Liver (tissue), 8 donors: ENCODE measurements at regions not wholly inside any gene's neighbourhood (a gene's known extent, or its start where the extent isn't known, plus 50 kb on each side); places are given as distances from the start of the nearest gene placed in this dataset.

Experiments
- DNase-seq: peaks from one replicate; pipeline ENCODE4 v3.0.0-alpha.2; 2017; ENCODE audit warnings: low spot score
- H3K27ac ChIP-seq, 2 donors: one replicate each; pipeline ENCODE4 v1.7.0; 2013; ENCODE audit warnings: inconsistent platforms in 2 of 2, low read length in 2 of 2, control low read depth in 1 of 2, low read depth in 1 of 2, mild to moderate bottlenecking in 1 of 2
- H3K27me3 ChIP-seq, 4 donors: one replicate each; pipeline versions ENCODE4 v1.6.1 to v1.7.0; 2013; ENCODE audit warnings: low read length in 3 of 4, inconsistent platforms in 1 of 4, mild to moderate bottlenecking in 1 of 4, moderate library complexity in 1 of 4; ENCODE audit not compliant: control insufficient read depth in 4 of 4, insufficient read depth in 4 of 4
- H3K36me3 ChIP-seq, 4 donors: one replicate each; pipeline versions ENCODE4 v1.6.1 to v1.7.0; 2013; ENCODE audit warnings: low read length in 3 of 4, mild to moderate bottlenecking in 3 of 4, low read depth in 1 of 4, moderate library complexity in 1 of 4; ENCODE audit not compliant: control insufficient read depth in 4 of 4, insufficient read depth in 3 of 4
- H3K4me1 ChIP-seq, 4 donors: one replicate each; pipeline versions ENCODE4 v1.6.1 to v1.7.0; 2013; ENCODE audit warnings: low read length in 3 of 4, mild to moderate bottlenecking in 3 of 4, moderate library complexity in 1 of 4; ENCODE audit not compliant: control insufficient read depth in 4 of 4, insufficient read depth in 4 of 4
- H3K4me3 ChIP-seq, 3 donors: one replicate each; pipeline versions ENCODE4 v1.6.1 to v1.7.0; 2013; ENCODE audit warnings: low read length in 3 of 3, control low read depth in 1 of 3, low read depth in 1 of 3, mild to moderate bottlenecking in 1 of 3
- H3K9ac ChIP-seq, 2 donors: one replicate each; pipeline ENCODE4 v1.7.0; 2013; ENCODE audit warnings: low read length in 2 of 2, mild to moderate bottlenecking in 2 of 2, moderate library complexity in 2 of 2, control low read depth in 1 of 2, low read depth in 1 of 2
- H3K9me3 ChIP-seq, 4 donors: one replicate each; pipeline versions ENCODE4 v1.6.1 to v1.7.0; 2013; ENCODE audit warnings: low read length in 3 of 4; ENCODE audit not compliant: control insufficient read depth in 4 of 4
- CTCF ChIP-seq: fragments of 150-350 bp; IDR thresholded peaks from 2 replicates; pipeline ENCODE4 v1.5.1; 2017; ENCODE audit warnings: improper control_type of control experiment, low read depth, low read length; ENCODE audit not compliant: missing input control
- EGR1 ChIP-seq, 2 donors: IDR thresholded peaks; 2 replicates each; pipeline ENCODE4 v1.6.1; 2016 to 2018; ENCODE audit warnings: antibody characterized with exemption in 2 of 2, low read depth in 2 of 2
- FOXA1 ChIP-seq: IDR thresholded peaks from 2 replicates; pipeline ENCODE4 v1.6.1; 2016; ENCODE audit warnings: antibody characterized with exemption
- FOXA2 ChIP-seq: IDR thresholded peaks from 2 replicates; pipeline ENCODE4 v1.6.1; 2016; ENCODE audit warnings: antibody characterized with exemption
- GABPA ChIP-seq, 2 donors: IDR thresholded peaks in 1 of 2; conservative IDR thresholded peaks in 1 of 2; 2 replicates each; pipeline ENCODE4 v1.6.1; 2016; ENCODE audit warnings: antibody characterized with exemption in 2 of 2, mild to moderate bottlenecking in 1 of 2, moderate library complexity in 1 of 2
- HNF4G ChIP-seq: IDR thresholded peaks from 2 replicates; pipeline ENCODE4 v1.6.1; 2016; ENCODE audit warnings: antibody characterized with exemption
- JUND ChIP-seq, 2 donors: IDR thresholded peaks; 2 replicates each; pipeline ENCODE4 v1.6.1; 2016; ENCODE audit warnings: antibody characterized with exemption in 2 of 2
- NR2F2 ChIP-seq: IDR thresholded peaks from 2 replicates; pipeline ENCODE4 v1.6.1; 2016; ENCODE audit warnings: antibody characterized with exemption
- RAD21 ChIP-seq, 2 donors: IDR thresholded peaks; 2 replicates each; pipeline ENCODE4 v1.6.1; 2016; ENCODE audit warnings: antibody characterized with exemption in 2 of 2, mild to moderate bottlenecking in 2 of 2
- REST ChIP-seq: IDR thresholded peaks from 2 replicates; pipeline ENCODE4 v1.6.1; 2016; ENCODE audit warnings: antibody characterized with exemption, mild to moderate bottlenecking
- RXRA ChIP-seq, 2 donors: IDR thresholded peaks; 2 replicates each; pipeline ENCODE4 v1.6.1; 2017 to 2018; ENCODE audit warnings: antibody characterized with exemption in 2 of 2, mild to moderate bottlenecking in 1 of 2
- SP1 ChIP-seq: IDR thresholded peaks from 2 replicates; pipeline ENCODE4 v1.6.1; 2018; ENCODE audit warnings: antibody characterized with exemption, mild to moderate bottlenecking
- TAF1 ChIP-seq: conservative IDR thresholded peaks from 2 replicates; pipeline ENCODE4 v1.6.1; 2016; ENCODE audit warnings: antibody characterized with exemption, mild to moderate bottlenecking
- YY1 ChIP-seq: IDR thresholded peaks from 2 replicates; pipeline ENCODE4 v1.6.1; 2016; ENCODE audit warnings: antibody characterized with exemption, mild to moderate bottlenecking
- WGBS: extraction: QIAGEN DNeasy Blood & Tissue Kit; methylation state at CpG from one replicate; pipeline ENCODE4 v1.1.7; 2013; 5-methylcytosine and 5-hydroxymethylcytosine counted together
- TF ChIP-seq, protein P1 (sequence below): IDR thresholded peaks from 2 replicates; pipeline ENCODE4 v1.6.1; 2016; ENCODE audit warnings: antibody characterized with exemption
- TF ChIP-seq, protein P2 (sequence below): IDR thresholded peaks from 2 replicates; pipeline ENCODE4 v1.6.1; 2016; ENCODE audit warnings: antibody characterized with exemption
- TF ChIP-seq, protein P3 (sequence below): IDR thresholded peaks from 2 replicates; pipeline ENCODE4 v1.6.1; 2016; ENCODE audit warnings: antibody characterized with exemption
- donor health status: healthy.
- donor health status: healthy.
- donor health status: healthy.
- donor health status: healthy.
- donor health status: healthy.

DNA sequence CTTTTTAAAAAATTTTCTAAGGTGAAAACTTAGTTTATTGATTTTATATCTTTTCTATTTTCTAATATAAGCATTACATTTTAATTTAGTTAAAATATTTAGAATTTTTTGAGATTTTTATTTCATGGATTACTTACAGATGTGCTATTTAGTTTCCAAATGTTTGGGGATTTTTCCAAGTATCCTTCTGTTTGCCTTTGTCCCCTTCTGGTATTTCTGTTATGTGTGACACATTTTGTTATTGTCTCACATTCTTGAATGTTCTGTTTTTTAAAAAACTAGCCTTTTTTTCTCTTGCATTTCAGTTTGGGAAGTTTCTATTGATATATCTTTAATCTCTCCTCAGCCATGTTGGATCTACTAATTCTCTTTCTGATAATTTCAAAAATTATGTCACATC is 234.9 kb downstream of the FAM170A start:
- no peaks in the 10 kb centered on the region for H3K9me3 ChIP-seq
- no peak overlapping the region for H3K27ac ChIP-seq
- H3K4me3 ChIP-seq: no peak overlapping the region
- H3K27me3 ChIP-seq: no peaks in the 10 kb centered on the region
- TF ChIP-seq, protein P1, sequence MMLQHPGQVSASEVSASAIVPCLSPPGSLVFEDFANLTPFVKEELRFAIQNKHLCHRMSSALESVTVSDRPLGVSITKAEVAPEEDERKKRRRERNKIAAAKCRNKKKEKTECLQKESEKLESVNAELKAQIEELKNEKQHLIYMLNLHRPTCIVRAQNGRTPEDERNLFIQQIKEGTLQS: no peak
- TF ChIP-seq RXRA (IDR thresholded peaks at IDR 0.05) (no peak), TAF1 (no peak), CTCF (no peak), GABPA (IDR thresholded peaks at IDR 0.05 in 1 of 2, conservative IDR thresholded peaks at IDR 0.05 in 1 of 2) (no peak), RAD21 (IDR thresholded peaks at IDR 0.05) (no peak), FOXA1 (no peak), REST (no peak), NR2F2 (no peak), HNF4G (no peak), JUND (IDR thresholded peaks at IDR 0.05) (no peak), SP1 (no peak), FOXA2 (no peak), YY1 (no peak)
- TF ChIP-seq, protein P2, sequence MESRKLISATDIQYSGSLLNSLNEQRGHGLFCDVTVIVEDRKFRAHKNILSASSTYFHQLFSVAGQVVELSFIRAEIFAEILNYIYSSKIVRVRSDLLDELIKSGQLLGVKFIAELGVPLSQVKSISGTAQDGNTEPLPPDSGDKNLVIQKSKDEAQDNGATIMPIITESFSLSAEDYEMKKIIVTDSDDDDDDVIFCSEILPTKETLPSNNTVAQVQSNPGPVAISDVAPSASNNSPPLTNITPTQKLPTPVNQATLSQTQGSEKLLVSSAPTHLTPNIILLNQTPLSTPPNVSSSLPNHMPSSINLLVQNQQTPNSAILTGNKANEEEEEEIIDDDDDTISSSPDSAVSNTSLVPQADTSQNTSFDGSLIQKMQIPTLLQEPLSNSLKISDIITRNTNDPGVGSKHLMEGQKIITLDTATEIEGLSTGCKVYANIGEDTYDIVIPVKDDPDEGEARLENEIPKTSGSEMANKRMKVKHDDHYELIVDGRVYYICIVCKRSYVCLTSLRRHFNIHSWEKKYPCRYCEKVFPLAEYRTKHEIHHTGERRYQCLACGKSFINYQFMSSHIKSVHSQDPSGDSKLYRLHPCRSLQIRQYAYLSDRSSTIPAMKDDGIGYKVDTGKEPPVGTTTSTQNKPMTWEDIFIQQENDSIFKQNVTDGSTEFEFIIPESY: no peak
- TF ChIP-seq, protein P3, sequence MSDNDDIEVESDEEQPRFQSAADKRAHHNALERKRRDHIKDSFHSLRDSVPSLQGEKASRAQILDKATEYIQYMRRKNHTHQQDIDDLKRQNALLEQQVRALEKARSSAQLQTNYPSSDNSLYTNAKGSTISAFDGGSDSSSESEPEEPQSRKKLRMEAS: no peak
- no peaks in the 10 kb centered on the region for H3K36me3 ChIP-seq
- DNase-seq: no peak
- H3K4me1 ChIP-seq: no peaks in the 10 kb centered on the region
- no peak overlapping the region for H3K9ac ChIP-seq

- TF ChIP-seq, protein P1: no peak
- TF ChIP-seq, protein P3: no peak
- TF ChIP-seq, protein P2: no peak
- no peak for TF ChIP-seq EGR1 (IDR thresholded peaks at IDR 0.05; ENCODE audit: low read depth in 2 of 2)
- WGBS: 79% methylated on average over 5 of the region's 5 CpGs
- H3K4me3 ChIP-seq: no peak overlapping the region
- H3K36me3 ChIP-seq: no peaks in the 10 kb centered on the region
- H3K4me1 ChIP-seq: no peaks in the 10 kb centered on the region
- no peaks in the 10 kb centered on the region for H3K9me3 ChIP-seq
- peaks cover 0 to 4% (median 0%) of the 10 kb centered on the region in 4 donors for H3K27me3 ChIP-seq
- no peak overlapping the region for H3K27ac ChIP-seq
- no peak for DNase-seq
- no peak overlapping the region for H3K9ac ChIP-seq
Observed at GRCh38 chr5:119873611-119874010, 244.3 kb downstream of the FAM170A start.
